ENCODE measurements at regions not wholly inside any gene's neighbourhood (a gene's known extent, or its start where the extent isn't known, plus 50 kb on each side); places are given as distances from the start of the nearest gene placed in this dataset.
"Not testable (repeated sequence)": the region's sequence is repeated elsewhere in the genome, so short reads cannot be mapped to it uniquely, and the experiment has no call there.

DNA sequence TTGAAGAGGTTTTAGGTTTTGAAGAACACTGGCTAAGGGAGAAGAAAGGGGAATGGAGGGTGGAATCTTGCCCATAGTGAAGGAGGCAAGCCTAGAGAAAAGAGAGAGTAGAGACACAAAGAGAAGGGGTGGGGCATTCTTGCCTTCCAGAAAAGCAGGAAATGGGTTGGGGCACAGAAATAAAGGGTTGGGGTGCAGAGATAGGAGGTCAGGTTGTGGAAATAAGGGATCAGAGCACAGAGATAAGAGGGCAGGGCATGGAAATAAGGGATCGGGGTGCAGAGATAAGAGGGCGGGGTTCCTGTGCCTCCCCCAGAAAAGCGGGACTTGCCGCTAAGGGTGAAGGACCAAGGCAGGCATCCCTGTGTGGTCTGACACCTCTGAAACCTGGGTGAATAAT is 69.9 kb downstream of the ALG1L2 start:
- not testable (repeated sequence) for H3K4me3 ChIP-seq (ENCODE audit: low read length, poor library complexity, severe bottlenecking); H2AFZ ChIP-seq (ENCODE audit: low read length); H4K20me1 ChIP-seq (ENCODE audit: insufficient read depth, low read length, poor library complexity, severe bottlenecking); H3K79me2 ChIP-seq (ENCODE audit: insufficient read depth, low read length); H3K9me3 ChIP-seq (ENCODE audit: insufficient read depth, low read depth, low read length); H3K36me3 ChIP-seq (ENCODE audit: insufficient read depth, low read length); H3K4me2 ChIP-seq (ENCODE audit: low read depth, low read length, poor library complexity, severe bottlenecking); H3K27me3 ChIP-seq (ENCODE audit: insufficient read depth, low read length, poor library complexity, severe bottlenecking); H3K4me1 ChIP-seq (ENCODE audit: insufficient read depth, low read length, poor library complexity, severe bottlenecking); H3K9ac ChIP-seq (ENCODE audit: low read depth, low read length, poor library complexity, severe bottlenecking); H3K9me2 ChIP-seq (replicated peaks; ENCODE audit: low read depth, low read length); H3F3A ChIP-seq (ENCODE audit: low read depth)

DNA sequence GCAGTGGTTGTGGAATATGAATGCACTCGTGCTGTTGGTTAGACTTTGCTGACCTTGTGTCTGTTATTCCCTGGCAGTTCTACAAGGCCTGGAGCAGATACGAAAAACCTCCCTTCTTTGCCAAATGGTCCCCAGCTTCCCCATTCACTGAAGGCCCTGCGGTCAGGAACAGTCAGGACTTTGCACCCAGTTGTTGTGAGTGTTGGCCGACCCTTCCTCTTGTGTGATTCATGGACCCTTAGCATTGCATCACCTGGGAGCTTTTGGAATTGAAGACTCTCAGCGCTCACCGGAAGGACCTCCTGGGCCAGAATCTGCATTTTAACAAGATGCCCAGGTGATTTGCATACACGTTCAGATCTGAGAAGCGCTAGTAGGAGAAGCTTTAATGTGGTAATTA is 71.6 kb downstream of the ALG1L2 start:
- not testable (repeated sequence) for H3K36me3 ChIP-seq (ENCODE audit: insufficient read depth, low read length); H2AFZ ChIP-seq (ENCODE audit: low read length); H3F3A ChIP-seq (ENCODE audit: low read depth); H3K9me3 ChIP-seq (ENCODE audit: insufficient read depth, low read depth, low read length); H4K20me1 ChIP-seq (ENCODE audit: insufficient read depth, low read length, poor library complexity, severe bottlenecking); H3K79me2 ChIP-seq (ENCODE audit: insufficient read depth, low read length); H3K4me3 ChIP-seq (ENCODE audit: low read length, poor library complexity, severe bottlenecking); H3K4me1 ChIP-seq (ENCODE audit: insufficient read depth, low read length, poor library complexity, severe bottlenecking); H3K9me2 ChIP-seq (replicated peaks; ENCODE audit: low read depth, low read length); H3K4me2 ChIP-seq (ENCODE audit: low read depth, low read length, poor library complexity, severe bottlenecking); H3K27me3 ChIP-seq (ENCODE audit: insufficient read depth, low read length, poor library complexity, severe bottlenecking); H3K9ac ChIP-seq (ENCODE audit: low read depth, low read length, poor library complexity, severe bottlenecking)

DNA sequence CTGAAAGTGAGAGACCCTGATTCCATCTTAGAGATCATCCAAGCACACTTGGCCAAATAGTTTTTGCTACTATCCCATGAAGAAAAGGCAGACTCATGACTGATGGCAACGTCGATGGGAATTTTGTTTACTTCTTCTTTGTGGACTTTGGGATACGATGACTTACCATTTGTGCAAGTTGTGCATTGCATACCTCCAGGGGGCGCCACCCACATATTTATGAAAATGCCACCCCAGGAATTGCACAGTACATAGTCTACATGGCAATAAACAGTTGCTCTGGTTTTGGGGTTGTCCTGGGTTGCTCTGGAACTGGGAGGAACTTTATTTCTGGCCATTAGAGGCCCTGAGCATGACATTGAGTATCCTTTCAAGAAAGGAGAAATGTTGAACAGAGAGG is 73.8 kb downstream of the ALG1L2 start:
- H2AFZ ChIP-seq (ENCODE audit: low read length); H4K20me1 ChIP-seq (ENCODE audit: insufficient read depth, low read length, poor library complexity, severe bottlenecking); H3K9ac ChIP-seq (ENCODE audit: low read depth, low read length, poor library complexity, severe bottlenecking); H3F3A ChIP-seq (ENCODE audit: low read depth); H3K4me1 ChIP-seq (ENCODE audit: insufficient read depth, low read length, poor library complexity, severe bottlenecking); H3K79me2 ChIP-seq (ENCODE audit: insufficient read depth, low read length); H3K36me3 ChIP-seq (ENCODE audit: insufficient read depth, low read length); H3K4me3 ChIP-seq (ENCODE audit: low read length, poor library complexity, severe bottlenecking); H3K9me3 ChIP-seq (ENCODE audit: insufficient read depth, low read depth, low read length); H3K4me2 ChIP-seq (ENCODE audit: low read depth, low read length, poor library complexity, severe bottlenecking); H3K9me2 ChIP-seq (replicated peaks; ENCODE audit: low read depth, low read length); H3K27me3 ChIP-seq (ENCODE audit: insufficient read depth, low read length, poor library complexity, severe bottlenecking): not testable (repeated sequence)
- TF ChIP-seq, protein P1, sequence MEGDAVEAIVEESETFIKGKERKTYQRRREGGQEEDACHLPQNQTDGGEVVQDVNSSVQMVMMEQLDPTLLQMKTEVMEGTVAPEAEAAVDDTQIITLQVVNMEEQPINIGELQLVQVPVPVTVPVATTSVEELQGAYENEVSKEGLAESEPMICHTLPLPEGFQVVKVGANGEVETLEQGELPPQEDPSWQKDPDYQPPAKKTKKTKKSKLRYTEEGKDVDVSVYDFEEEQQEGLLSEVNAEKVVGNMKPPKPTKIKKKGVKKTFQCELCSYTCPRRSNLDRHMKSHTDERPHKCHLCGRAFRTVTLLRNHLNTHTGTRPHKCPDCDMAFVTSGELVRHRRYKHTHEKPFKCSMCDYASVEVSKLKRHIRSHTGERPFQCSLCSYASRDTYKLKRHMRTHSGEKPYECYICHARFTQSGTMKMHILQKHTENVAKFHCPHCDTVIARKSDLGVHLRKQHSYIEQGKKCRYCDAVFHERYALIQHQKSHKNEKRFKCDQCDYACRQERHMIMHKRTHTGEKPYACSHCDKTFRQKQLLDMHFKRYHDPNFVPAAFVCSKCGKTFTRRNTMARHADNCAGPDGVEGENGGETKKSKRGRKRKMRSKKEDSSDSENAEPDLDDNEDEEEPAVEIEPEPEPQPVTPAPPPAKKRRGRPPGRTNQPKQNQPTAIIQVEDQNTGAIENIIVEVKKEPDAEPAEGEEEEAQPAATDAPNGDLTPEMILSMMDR (conservative IDR thresholded peaks at IDR 0.05; ENCODE audit: low read length), result peak; percentile 42

DNA sequence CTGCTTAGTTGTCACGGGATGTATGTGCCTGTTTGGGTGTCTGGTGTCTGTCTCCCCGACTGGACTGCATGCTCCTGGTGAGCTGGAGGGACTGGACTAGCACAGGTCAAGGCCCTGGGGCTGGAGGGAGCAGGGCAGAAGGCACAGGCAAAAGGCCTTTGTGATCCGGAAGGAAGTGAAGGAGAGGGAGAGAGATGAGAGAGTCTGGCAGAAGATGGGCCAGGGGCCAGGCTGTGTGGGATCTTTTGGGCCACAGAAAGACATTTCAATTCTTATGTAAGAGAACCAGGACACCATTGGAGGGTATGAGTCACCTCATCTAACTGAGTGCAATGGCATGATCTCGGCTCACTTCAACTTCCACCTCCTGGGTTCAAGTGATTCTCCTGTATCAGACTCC is 85.2 kb downstream of the ALG1L2 start:
- not testable (repeated sequence) for H3K9me3 ChIP-seq (ENCODE audit: insufficient read depth, low read depth, low read length); H3K36me3 ChIP-seq (ENCODE audit: insufficient read depth, low read length); H3K4me2 ChIP-seq (ENCODE audit: low read depth, low read length, poor library complexity, severe bottlenecking); H3K9ac ChIP-seq (ENCODE audit: low read depth, low read length, poor library complexity, severe bottlenecking); H3K4me3 ChIP-seq (ENCODE audit: low read length, poor library complexity, severe bottlenecking); H3K27me3 ChIP-seq (ENCODE audit: insufficient read depth, low read length, poor library complexity, severe bottlenecking); H3K9me2 ChIP-seq (replicated peaks; ENCODE audit: low read depth, low read length); H2AFZ ChIP-seq (ENCODE audit: low read length); H3F3A ChIP-seq (ENCODE audit: low read depth); H3K4me1 ChIP-seq (ENCODE audit: insufficient read depth, low read length, poor library complexity, severe bottlenecking); H4K20me1 ChIP-seq (ENCODE audit: insufficient read depth, low read length, poor library complexity, severe bottlenecking); H3K79me2 ChIP-seq (ENCODE audit: insufficient read depth, low read length)

DNA sequence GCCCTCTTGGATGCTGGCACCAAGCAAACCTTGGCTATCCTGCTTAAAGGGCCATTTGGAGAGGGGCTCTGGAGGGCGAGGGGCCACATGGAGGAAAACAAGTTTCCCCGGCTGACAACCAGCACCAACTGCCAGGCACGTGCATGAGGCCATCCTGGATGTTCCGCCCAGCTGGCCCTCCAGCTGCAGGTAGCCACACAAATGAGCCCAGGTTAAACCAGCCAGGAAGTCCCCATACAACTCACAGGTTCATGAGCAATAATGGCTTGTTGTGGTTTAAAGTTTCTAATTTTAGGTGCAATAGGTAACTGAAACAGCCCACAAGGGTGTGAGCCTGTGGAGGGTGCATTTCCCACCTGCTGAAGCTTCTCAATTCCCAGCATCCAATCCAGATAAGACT is 93.6 kb downstream of the ALG1L2 start:
- not testable (repeated sequence) for H3K4me1 ChIP-seq (ENCODE audit: insufficient read depth, low read length, poor library complexity, severe bottlenecking); H3F3A ChIP-seq (ENCODE audit: low read depth); H3K27me3 ChIP-seq (ENCODE audit: insufficient read depth, low read length, poor library complexity, severe bottlenecking); H3K9ac ChIP-seq (ENCODE audit: low read depth, low read length, poor library complexity, severe bottlenecking); H3K36me3 ChIP-seq (ENCODE audit: insufficient read depth, low read length); H3K79me2 ChIP-seq (ENCODE audit: insufficient read depth, low read length); H4K20me1 ChIP-seq (ENCODE audit: insufficient read depth, low read length, poor library complexity, severe bottlenecking); H3K9me2 ChIP-seq (replicated peaks; ENCODE audit: low read depth, low read length); H2AFZ ChIP-seq (ENCODE audit: low read length); H3K4me2 ChIP-seq (ENCODE audit: low read depth, low read length, poor library complexity, severe bottlenecking); H3K4me3 ChIP-seq (ENCODE audit: low read length, poor library complexity, severe bottlenecking); H3K9me3 ChIP-seq (ENCODE audit: insufficient read depth, low read depth, low read length)

DNA sequence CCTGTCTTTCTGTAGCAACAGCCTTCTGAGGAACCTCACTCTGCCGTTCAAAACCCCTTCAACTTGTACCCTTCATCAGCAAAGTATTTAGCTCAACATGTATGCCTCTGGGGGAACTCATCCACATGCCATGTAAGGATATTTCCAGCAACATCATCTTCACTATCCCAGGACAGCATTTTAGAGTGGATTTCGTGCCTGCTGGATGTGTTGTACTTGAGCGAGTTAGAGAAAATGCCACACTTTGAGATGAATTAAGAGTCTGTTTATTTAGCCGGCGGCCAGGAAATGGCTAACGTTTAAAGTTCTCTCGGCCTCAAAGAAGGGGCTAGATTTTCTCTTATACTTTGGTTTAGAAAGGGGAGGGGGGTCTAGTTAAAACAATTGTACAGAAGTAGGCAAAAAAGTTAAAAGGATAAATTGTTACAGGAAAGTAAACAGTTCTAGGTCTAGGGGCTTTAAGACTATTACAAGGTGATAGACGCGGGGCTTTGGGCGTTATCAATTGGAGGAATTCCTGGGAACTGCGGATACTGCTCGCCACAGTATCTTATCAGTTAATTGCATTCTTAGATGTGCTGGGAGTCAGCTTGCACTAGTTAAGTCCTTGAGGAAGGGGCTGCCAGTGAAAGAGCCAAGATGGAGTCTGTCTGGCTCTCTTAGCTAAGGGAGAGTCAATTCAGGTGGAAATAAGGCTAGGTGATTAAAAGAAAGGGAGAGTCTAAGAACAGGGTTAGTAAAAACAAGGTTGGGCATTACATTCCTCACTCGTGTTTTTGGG is 95.0 kb downstream of the ALG1L2 start:
- not testable (repeated sequence) for H3K9me3 ChIP-seq (ENCODE audit: insufficient read depth, low read depth, low read length); H3K4me3 ChIP-seq (ENCODE audit: low read length, poor library complexity, severe bottlenecking); H2AFZ ChIP-seq (ENCODE audit: low read length); H3K4me1 ChIP-seq (ENCODE audit: insufficient read depth, low read length, poor library complexity, severe bottlenecking); H3K4me2 ChIP-seq (ENCODE audit: low read depth, low read length, poor library complexity, severe bottlenecking); H3K36me3 ChIP-seq (ENCODE audit: insufficient read depth, low read length); H3K79me2 ChIP-seq (ENCODE audit: insufficient read depth, low read length); H3K9ac ChIP-seq (ENCODE audit: low read depth, low read length, poor library complexity, severe bottlenecking); H3F3A ChIP-seq (ENCODE audit: low read depth); H3K27me3 ChIP-seq (ENCODE audit: insufficient read depth, low read length, poor library complexity, severe bottlenecking); H3K9me2 ChIP-seq (replicated peaks; ENCODE audit: low read depth, low read length); H4K20me1 ChIP-seq (ENCODE audit: insufficient read depth, low read length, poor library complexity, severe bottlenecking)

DNA sequence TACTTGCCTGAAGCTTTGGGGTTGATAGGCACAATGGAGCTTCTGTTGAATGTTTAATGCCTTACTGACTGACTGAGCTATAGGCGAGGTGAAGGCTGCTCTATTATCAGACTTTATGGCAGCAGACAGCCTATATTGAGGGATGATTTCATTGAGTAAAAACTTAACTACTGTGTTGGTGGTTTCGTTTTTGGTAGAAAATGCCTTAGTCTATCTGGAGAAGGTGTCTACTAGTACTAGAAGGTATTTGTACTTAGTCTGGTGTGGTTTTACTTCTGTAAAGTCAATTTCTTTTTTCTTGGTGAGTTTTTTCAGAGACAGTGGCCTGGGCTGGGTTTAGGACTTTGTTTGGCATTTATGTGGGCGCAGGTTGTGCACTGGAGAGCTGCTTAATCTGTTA is 97.2 kb downstream of the ALG1L2 start:
- not testable (repeated sequence) for H3K4me1 ChIP-seq (ENCODE audit: insufficient read depth, low read length, poor library complexity, severe bottlenecking); H3K36me3 ChIP-seq (ENCODE audit: insufficient read depth, low read length); H2AFZ ChIP-seq (ENCODE audit: low read length); H3F3A ChIP-seq (ENCODE audit: low read depth); H3K9me3 ChIP-seq (ENCODE audit: insufficient read depth, low read depth, low read length); H3K27me3 ChIP-seq (ENCODE audit: insufficient read depth, low read length, poor library complexity, severe bottlenecking); H3K9ac ChIP-seq (ENCODE audit: low read depth, low read length, poor library complexity, severe bottlenecking); H3K9me2 ChIP-seq (replicated peaks; ENCODE audit: low read depth, low read length); H3K4me3 ChIP-seq (ENCODE audit: low read length, poor library complexity, severe bottlenecking); H4K20me1 ChIP-seq (ENCODE audit: insufficient read depth, low read length, poor library complexity, severe bottlenecking); H3K79me2 ChIP-seq (ENCODE audit: insufficient read depth, low read length)
- H3K4me2 ChIP-seq (ENCODE audit: low read depth, low read length, poor library complexity, severe bottlenecking), result peak overlapping the region; percentile 67
